Loucy (cell line): ENCODE measurements at regions not wholly inside any gene's neighbourhood (a gene's known extent, or its start where the extent isn't known, plus 50 kb on each side); places are given as distances from the start of the nearest gene placed in this dataset.

ENCODE experiments used
- EZH2phosphoT487 ChIP-seq: fragments of 200-600 bp; IDR thresholded peaks from 2 replicates; pipeline ENCODE4 v1.6.1; 2018; ENCODE audit warnings: antibody characterized with exemption, mild to moderate bottlenecking, moderate library complexity, borderline replicate concordance
- TF ChIP-seq, protein P1 (sequence below): fragments of 200-600 bp; sonication (generic); conservative IDR thresholded peaks from 2 replicates; pipeline ENCODE4 v1.5.1; 2014; ENCODE audit warnings: mild to moderate bottlenecking, antibody characterized with exemption, low read length

DNA sequence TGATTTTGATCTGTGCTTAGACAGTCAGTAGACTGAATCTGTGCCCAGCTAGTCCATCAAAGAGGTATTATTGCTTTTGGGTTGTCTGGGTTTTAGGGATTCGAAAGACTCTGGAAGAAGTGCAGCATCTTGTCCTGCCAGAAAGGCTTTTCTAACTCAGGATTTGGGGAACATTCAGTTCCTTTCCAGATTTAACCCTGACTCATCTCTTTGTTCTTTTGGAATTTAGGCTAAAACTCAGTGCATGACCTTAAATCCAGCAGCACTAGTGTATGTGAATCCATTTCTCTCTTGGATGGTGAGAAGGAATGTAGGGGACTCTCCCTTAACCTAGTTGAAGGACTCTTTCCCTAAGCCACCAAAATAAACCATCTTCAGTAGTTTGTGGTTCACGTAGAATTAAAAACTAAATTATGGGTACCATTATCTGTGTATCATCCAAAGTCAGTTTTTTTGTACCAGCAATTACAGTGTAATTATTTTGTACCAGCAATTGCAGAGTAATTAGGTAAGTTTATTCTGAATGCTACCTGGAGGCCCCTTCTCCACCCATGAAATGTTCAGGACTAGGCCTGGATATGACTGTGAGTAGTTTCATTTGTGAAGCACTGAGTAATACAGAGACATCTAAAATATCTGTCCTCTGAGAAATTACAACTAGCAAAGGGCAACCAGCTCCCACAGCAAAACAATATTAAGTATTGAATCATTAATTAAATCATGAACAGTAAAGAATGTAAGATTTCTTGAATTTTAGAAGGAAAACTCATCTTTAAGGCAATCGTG is 384.0 kb downstream of the TMA16 start:
- TF ChIP-seq, protein P1, sequence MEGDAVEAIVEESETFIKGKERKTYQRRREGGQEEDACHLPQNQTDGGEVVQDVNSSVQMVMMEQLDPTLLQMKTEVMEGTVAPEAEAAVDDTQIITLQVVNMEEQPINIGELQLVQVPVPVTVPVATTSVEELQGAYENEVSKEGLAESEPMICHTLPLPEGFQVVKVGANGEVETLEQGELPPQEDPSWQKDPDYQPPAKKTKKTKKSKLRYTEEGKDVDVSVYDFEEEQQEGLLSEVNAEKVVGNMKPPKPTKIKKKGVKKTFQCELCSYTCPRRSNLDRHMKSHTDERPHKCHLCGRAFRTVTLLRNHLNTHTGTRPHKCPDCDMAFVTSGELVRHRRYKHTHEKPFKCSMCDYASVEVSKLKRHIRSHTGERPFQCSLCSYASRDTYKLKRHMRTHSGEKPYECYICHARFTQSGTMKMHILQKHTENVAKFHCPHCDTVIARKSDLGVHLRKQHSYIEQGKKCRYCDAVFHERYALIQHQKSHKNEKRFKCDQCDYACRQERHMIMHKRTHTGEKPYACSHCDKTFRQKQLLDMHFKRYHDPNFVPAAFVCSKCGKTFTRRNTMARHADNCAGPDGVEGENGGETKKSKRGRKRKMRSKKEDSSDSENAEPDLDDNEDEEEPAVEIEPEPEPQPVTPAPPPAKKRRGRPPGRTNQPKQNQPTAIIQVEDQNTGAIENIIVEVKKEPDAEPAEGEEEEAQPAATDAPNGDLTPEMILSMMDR, result no peak
- TF ChIP-seq EZH2phosphoT487, result no peak
